SK-N-SH (cell line): ENCODE measurements at regions not wholly inside any gene's neighbourhood (a gene's known extent, or its start where the extent isn't known, plus 50 kb on each side); places are given as distances from the start of the nearest gene placed in this dataset.

Experiments used
- CTCF ChIA-PET: fragments of 300-600, 350-600 bp; formaldehyde crosslinking; extraction: SDS; loops from one replicate; lab custom pipeline; 2021; lab: Yijun Ruan, JAX
- POLR2A ChIA-PET: fragments of 350-600 bp; sonication (Branson Sonifier 250); formaldehyde crosslinking; extraction: SDS; loops from one replicate; lab custom pipeline; 2020; ENCODE audit warnings: antibody characterized with exemption, inconsistent platforms; lab: Yijun Ruan, JAX
- DNase-seq: peaks from one replicate; pipeline ENCODE4 v3.0.0; 2012
- H2AFZ ChIP-seq: fragments of 200-600 bp; sonication (generic); 2 replicates; pipeline ENCODE4 v1.8.1; 2016; ENCODE audit warnings: antibody characterized with exemption, mild to moderate bottlenecking, low read depth
- H3F3A ChIP-seq: fragments of 200-600 bp; sonication (generic); replicated peaks from 2 replicates; pipeline ENCODE3; 2016; ENCODE audit warnings: antibody characterized with exemption, mild to moderate bottlenecking; ENCODE audit not compliant: insufficient read depth
- H3K27ac ChIP-seq, 2 experiments: fragments of 200-500 bp in 1 of 2; fragments of 200-600 bp in 1 of 2; sonication (Bioruptor generic) in 1 of 2; sonication (generic), shearing (Covaris generic) in 1 of 2; 2 replicates each; pipeline versions ENCODE4 v1.5.1 to v1.6.1; 2014 to 2016; ENCODE audit warnings: low read depth in 2 of 2, inconsistent platforms in 1 of 2, low read length in 1 of 2, mild to moderate bottlenecking in 1 of 2, mixed read lengths in 1 of 2
- H3K27me3 ChIP-seq: fragments of 200-600 bp; sonication (generic), shearing (Covaris generic); 2 replicates; pipeline ENCODE4 v1.6.1; 2016; ENCODE audit warnings: mixed run types; ENCODE audit not compliant: insufficient read depth
- H3K36me3 ChIP-seq, 2 experiments: fragments of 200-500 bp in 1 of 2; fragments of 200-600 bp in 1 of 2; sonication (Bioruptor generic) in 1 of 2; sonication (generic) in 1 of 2; replicated peaks in 1 of 2; 2 replicates each; pipeline versions ENCODE3 to v1.5.1; 2014 to 2016; ENCODE audit warnings: low read length in 1 of 2, mild to moderate bottlenecking in 1 of 2; ENCODE audit not compliant: insufficient read depth in 2 of 2, control insufficient read depth in 1 of 2
- H3K4me1 ChIP-seq, 2 experiments: fragments of 200-500 bp in 1 of 2; fragments of 200-600 bp in 1 of 2; sonication (Bioruptor generic) in 1 of 2; sonication (generic), shearing (Covaris generic) in 1 of 2; 2 replicates each; pipeline versions ENCODE4 v1.5.1 to v1.6.1; 2014 to 2016; ENCODE audit warnings: low read depth in 1 of 2, low read length in 1 of 2, mixed run types in 1 of 2; ENCODE audit not compliant: insufficient read depth in 2 of 2, control insufficient read depth in 1 of 2
- H3K4me2 ChIP-seq: fragments of 200-600 bp; sonication (generic), shearing (Covaris generic); 2 replicates; pipeline ENCODE4 v1.6.1; 2017; ENCODE audit warnings: mixed run types
- H3K4me3 ChIP-seq, 2 experiments: fragments of 200-500 bp in 1 of 2; fragments of 200-600 bp in 1 of 2; sonication (Bioruptor generic) in 1 of 2; sonication (generic), shearing (Covaris generic) in 1 of 2; 2 replicates each; pipeline versions ENCODE4 v1.5.1 to v1.8.1; 2014 to 2016; ENCODE audit warnings: low read depth in 2 of 2, inconsistent platforms in 1 of 2, low read length in 1 of 2, mild to moderate bottlenecking in 1 of 2, mixed read lengths in 1 of 2, moderate library complexity in 1 of 2
- H3K79me2 ChIP-seq: fragments of 200-600 bp; sonication (generic); 2 replicates; pipeline ENCODE4 v1.8.1; 2017; ENCODE audit warnings: mild to moderate bottlenecking; ENCODE audit not compliant: insufficient read depth
- H3K9ac ChIP-seq: fragments of 200-600 bp; sonication (generic); 2 replicates; pipeline ENCODE4 v1.6.1; 2017; ENCODE audit warnings: mixed run types
- H3K9me2 ChIP-seq: fragments of 200-600 bp; sonication (generic); 2 replicates; pipeline ENCODE4 v1.6.1; 2017; ENCODE audit warnings: mixed run types
- H3K9me3 ChIP-seq: fragments of 200-600 bp; sonication (generic); 2 replicates; pipeline ENCODE4 v1.6.1; 2017; ENCODE audit warnings: mixed run types, mild to moderate bottlenecking, moderate library complexity
- H4K20me1 ChIP-seq: fragments of 200-600 bp; sonication (generic); 2 replicates; pipeline ENCODE4 v1.6.1; 2017; ENCODE audit warnings: mild to moderate bottlenecking, mixed run types; ENCODE audit not compliant: insufficient read depth
- ELF1 ChIP-seq: IDR thresholded peaks from 2 replicates; pipeline ENCODE4 v1.4.0; 2012
- EP300 ChIP-seq, 2 experiments: IDR thresholded peaks; 2 replicates each; pipeline versions ENCODE4 v1.4.0 to v1.6.1; 2012; ENCODE audit warnings: borderline replicate concordance in 1 of 2, low read depth in 1 of 2, low read length in 1 of 2
- EZH2phosphoT487 ChIP-seq: fragments of 200-600 bp; sonication (generic); IDR thresholded peaks from 2 replicates; pipeline ENCODE4 v1.6.1; 2017; ENCODE audit warnings: low read depth, mixed run types, mild to moderate bottlenecking, antibody characterized with exemption, moderate library complexity, borderline replicate concordance
- FOXJ3 ChIP-seq: sonication (generic); formaldehyde crosslinking; IDR thresholded peaks from 2 replicates; pipeline ENCODE4 v1.5.1; 2020; ENCODE audit warnings: mild to moderate bottlenecking, missing genetic modification reagents
- FOXM1 ChIP-seq: IDR thresholded peaks from 2 replicates; pipeline ENCODE4 v1.4.0; 2012; ENCODE audit warnings: low read depth, mild to moderate bottlenecking
- GABPA ChIP-seq: IDR thresholded peaks from 2 replicates; pipeline ENCODE4 v1.4.0; 2012; ENCODE audit warnings: low read depth, mild to moderate bottlenecking
- GATA2 ChIP-seq: sonication (generic); formaldehyde crosslinking; IDR thresholded peaks from 2 replicates; pipeline ENCODE4 v1.5.0; 2020; ENCODE audit warnings: mild to moderate bottlenecking, missing genetic modification reagents
- JUND ChIP-seq: IDR thresholded peaks from 2 replicates; pipeline ENCODE4 v1.4.0; 2012
- MXI1 ChIP-seq: IDR thresholded peaks from 2 replicates; pipeline ENCODE4 v1.6.1; 2012; ENCODE audit warnings: mild to moderate bottlenecking, low read depth, low read length, improper control_type of control experiment
- NRF1 ChIP-seq: IDR thresholded peaks from 2 replicates; pipeline ENCODE4 v1.6.1; 2012; ENCODE audit warnings: low read depth, mild to moderate bottlenecking, low read length
- POLR2AphosphoS5 ChIP-seq: IDR thresholded peaks from 2 replicates; pipeline ENCODE4 v1.6.1; 2012; ENCODE audit warnings: low read depth, low read length
- RAD21 ChIP-seq: IDR thresholded peaks from 2 replicates; pipeline ENCODE4 v1.6.1; 2012; ENCODE audit warnings: mild to moderate bottlenecking, low read length
- RFX5 ChIP-seq: IDR thresholded peaks from 2 replicates; pipeline ENCODE4 v1.6.1; 2012; ENCODE audit warnings: mild to moderate bottlenecking, improper control_type of control experiment, low read length
- SIN3A ChIP-seq: IDR thresholded peaks from 2 replicates; pipeline ENCODE4 v1.6.1; 2012; ENCODE audit warnings: low read depth, mild to moderate bottlenecking, low read length, moderate library complexity, borderline replicate concordance
- TEAD4 ChIP-seq: IDR thresholded peaks from 2 replicates; pipeline ENCODE4 v1.4.0; 2012; ENCODE audit warnings: mild to moderate bottlenecking, borderline replicate concordance; ENCODE audit not compliant: insufficient read depth
- YY1 ChIP-seq: IDR thresholded peaks from 2 replicates; pipeline ENCODE4 v1.4.0; 2012; ENCODE audit warnings: low read depth, mild to moderate bottlenecking
- WGBS: methylation state at CpG from one replicate; pipeline ENCODE4 v1.1.6; 2017; ENCODE audit warnings: low lambda C conversion rate; 5-methylcytosine and 5-hydroxymethylcytosine counted together
- TF ChIP-seq, protein P1 (sequence below): IDR thresholded peaks from 2 replicates; pipeline ENCODE4 v1.4.0; 2012; ENCODE audit warnings: low read depth, borderline replicate concordance
- TF ChIP-seq, protein P2 (sequence below): IDR thresholded peaks from 2 replicates; pipeline ENCODE4; 2012
- TF ChIP-seq, protein P3 (sequence below): IDR thresholded peaks from 2 replicates; pipeline ENCODE4 v1.4.0; 2012; ENCODE audit warnings: low read depth, borderline replicate concordance
- TF ChIP-seq, protein P4 (sequence below): fragments of 150-350 bp; IDR thresholded peaks from 2 replicates; pipeline ENCODE4 v1.6.1; 2017; ENCODE audit warnings: antibody characterized with exemption, low read length, low read depth, borderline replicate concordance

DNA sequence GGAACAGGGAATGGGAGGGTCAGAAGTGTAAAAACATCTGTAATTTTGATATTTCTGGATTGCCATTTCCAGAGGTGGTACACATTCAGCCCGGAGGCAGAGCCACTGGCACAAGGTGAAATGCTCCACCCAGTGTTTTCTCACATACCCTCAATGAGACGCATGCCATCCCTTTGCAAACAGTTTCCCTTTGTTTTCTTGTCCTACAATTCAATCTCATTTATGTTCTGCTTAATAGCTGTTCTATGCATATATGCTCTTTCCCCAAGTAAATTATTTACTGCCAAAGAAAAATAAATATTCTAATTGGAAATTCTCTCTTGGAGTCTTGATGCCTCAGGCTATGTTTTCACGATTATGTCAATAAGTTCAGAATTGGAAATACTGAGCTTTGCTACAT, 369.7 kb upstream of the AKR1E2 start:
- peaks cover under 1 to 1% of the 10 kb centered on the region in 2 experiments; a peak in 2 of 4 replicates for H3K4me1 ChIP-seq
- H3K9me3 ChIP-seq, result no peaks in the 10 kb centered on the region
- no peak overlapping the region for H3K4me3 ChIP-seq
- H2AFZ ChIP-seq, result no peak overlapping the region
- no peaks in the 10 kb centered on the region for H3F3A ChIP-seq
- H3K9ac ChIP-seq, result no peak overlapping the region
- WGBS, result 76% methylated on average over 3 of the region's 3 CpGs
- no peak for DNase-seq
- POLR2A ChIA-PET, result no interaction called here
- no peak overlapping the region for H3K27ac ChIP-seq
- H3K9me2 ChIP-seq, result no peaks in the 10 kb centered on the region
- no peaks in the 10 kb centered on the region for H3K36me3 ChIP-seq
- H3K4me2 ChIP-seq, result no peak overlapping the region
- no peaks in the 10 kb centered on the region for H3K27me3 ChIP-seq
- H3K79me2 ChIP-seq, result no peaks in the 10 kb centered on the region
- H4K20me1 ChIP-seq, result no peaks in the 10 kb centered on the region
- CTCF ChIA-PET, result no interaction called here
- TF ChIP-seq EZH2phosphoT487 (no peak), TEAD4 (no peak), FOXJ3 (no peak), POLR2AphosphoS5 (no peak), FOXM1 (no peak), SIN3A (no peak), RFX5 (no peak), YY1 (no peak), ELF1 (no peak), RAD21 (no peak), GATA2 (no peak)
- TF ChIP-seq, protein P1, sequence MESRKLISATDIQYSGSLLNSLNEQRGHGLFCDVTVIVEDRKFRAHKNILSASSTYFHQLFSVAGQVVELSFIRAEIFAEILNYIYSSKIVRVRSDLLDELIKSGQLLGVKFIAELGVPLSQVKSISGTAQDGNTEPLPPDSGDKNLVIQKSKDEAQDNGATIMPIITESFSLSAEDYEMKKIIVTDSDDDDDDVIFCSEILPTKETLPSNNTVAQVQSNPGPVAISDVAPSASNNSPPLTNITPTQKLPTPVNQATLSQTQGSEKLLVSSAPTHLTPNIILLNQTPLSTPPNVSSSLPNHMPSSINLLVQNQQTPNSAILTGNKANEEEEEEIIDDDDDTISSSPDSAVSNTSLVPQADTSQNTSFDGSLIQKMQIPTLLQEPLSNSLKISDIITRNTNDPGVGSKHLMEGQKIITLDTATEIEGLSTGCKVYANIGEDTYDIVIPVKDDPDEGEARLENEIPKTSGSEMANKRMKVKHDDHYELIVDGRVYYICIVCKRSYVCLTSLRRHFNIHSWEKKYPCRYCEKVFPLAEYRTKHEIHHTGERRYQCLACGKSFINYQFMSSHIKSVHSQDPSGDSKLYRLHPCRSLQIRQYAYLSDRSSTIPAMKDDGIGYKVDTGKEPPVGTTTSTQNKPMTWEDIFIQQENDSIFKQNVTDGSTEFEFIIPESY, result no peak
- TF ChIP-seq, protein P2, sequence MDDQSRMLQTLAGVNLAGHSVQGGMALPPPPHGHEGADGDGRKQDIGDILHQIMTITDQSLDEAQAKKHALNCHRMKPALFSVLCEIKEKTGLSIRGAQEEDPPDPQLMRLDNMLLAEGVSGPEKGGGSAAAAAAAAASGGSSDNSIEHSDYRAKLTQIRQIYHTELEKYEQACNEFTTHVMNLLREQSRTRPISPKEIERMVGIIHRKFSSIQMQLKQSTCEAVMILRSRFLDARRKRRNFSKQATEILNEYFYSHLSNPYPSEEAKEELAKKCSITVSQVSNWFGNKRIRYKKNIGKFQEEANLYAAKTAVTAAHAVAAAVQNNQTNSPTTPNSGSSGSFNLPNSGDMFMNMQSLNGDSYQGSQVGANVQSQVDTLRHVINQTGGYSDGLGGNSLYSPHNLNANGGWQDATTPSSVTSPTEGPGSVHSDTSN, result no peak
- TF ChIP-seq, protein P3, sequence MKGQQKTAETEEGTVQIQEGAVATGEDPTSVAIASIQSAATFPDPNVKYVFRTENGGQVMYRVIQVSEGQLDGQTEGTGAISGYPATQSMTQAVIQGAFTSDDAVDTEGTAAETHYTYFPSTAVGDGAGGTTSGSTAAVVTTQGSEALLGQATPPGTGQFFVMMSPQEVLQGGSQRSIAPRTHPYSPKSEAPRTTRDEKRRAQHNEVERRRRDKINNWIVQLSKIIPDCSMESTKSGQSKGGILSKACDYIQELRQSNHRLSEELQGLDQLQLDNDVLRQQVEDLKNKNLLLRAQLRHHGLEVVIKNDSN, result no peak

DNA sequence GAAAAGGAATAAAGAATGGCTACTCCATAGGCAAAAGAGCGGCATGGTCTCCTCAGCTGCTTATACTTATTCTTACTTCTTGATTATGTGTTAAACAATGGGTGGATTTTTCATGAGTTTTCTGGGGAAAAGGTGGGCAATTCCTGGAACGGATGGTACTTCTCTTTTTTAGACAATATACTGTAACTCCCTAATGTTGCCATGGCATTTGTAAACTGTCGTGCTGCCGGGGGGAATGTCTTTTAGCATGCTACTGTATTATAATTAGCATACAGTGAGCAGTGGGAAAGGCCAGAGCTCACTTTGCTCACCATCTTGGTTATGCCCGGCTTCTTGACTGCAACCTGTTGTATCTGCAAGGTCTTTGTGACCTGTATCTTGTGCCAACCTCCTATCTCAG, 372.1 kb upstream of the AKR1E2 start:
- ChIA-PET CTCF (no interaction called here), POLR2A (no interaction called here)
- H3F3A ChIP-seq, result no peaks in the 10 kb centered on the region
- DNase-seq, result no peak
- H3K36me3 ChIP-seq, result no peaks in the 10 kb centered on the region
- no peak overlapping the region for H3K4me2 ChIP-seq
- no peak overlapping the region for H3K9ac ChIP-seq
- no peaks in the 10 kb centered on the region for H3K9me2 ChIP-seq
- H3K9me3 ChIP-seq, result no peaks in the 10 kb centered on the region
- no peaks in the 10 kb centered on the region for H3K27me3 ChIP-seq
- no peaks in the 10 kb centered on the region for H4K20me1 ChIP-seq
- peaks cover 6 to 8% of the 10 kb centered on the region in 2 experiments; a peak in 2 of 4 replicates for H3K4me1 ChIP-seq
- H3K79me2 ChIP-seq, result no peaks in the 10 kb centered on the region
- no peak overlapping the region for H3K27ac ChIP-seq
- no peak overlapping the region for H3K4me3 ChIP-seq
- no peak overlapping the region for H2AFZ ChIP-seq
- 87% methylated on average over 5 of the region's 5 CpGs for WGBS
- TF ChIP-seq GABPA (no peak), MXI1 (no peak), EP300 (IDR thresholded peaks at IDR 0.05; ENCODE audit: borderline replicate concordance in 1 of 2, low read depth in 1 of 2, low read length in 1 of 2) (no peak), FOXJ3 (no peak), EZH2phosphoT487 (no peak), YY1 (no peak), TEAD4 (no peak), NRF1 (no peak), FOXM1 (no peak), JUND (no peak)
- TF ChIP-seq, protein P3, result no peak
- TF ChIP-seq, protein P1, result no peak
- TF ChIP-seq, protein P4, sequence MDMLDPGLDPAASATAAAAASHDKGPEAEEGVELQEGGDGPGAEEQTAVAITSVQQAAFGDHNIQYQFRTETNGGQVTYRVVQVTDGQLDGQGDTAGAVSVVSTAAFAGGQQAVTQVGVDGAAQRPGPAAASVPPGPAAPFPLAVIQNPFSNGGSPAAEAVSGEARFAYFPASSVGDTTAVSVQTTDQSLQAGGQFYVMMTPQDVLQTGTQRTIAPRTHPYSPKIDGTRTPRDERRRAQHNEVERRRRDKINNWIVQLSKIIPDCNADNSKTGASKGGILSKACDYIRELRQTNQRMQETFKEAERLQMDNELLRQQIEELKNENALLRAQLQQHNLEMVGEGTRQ, result no peak
- TF ChIP-seq, protein P2, result no peak
